ENCODE measurements at regions not wholly inside any gene's neighbourhood (a gene's known extent, or its start where the extent isn't known, plus 50 kb on each side); places are given as distances from the start of the nearest gene placed in this dataset.

GRCh38 chr7:93663561-93664299 lies 89.2 kb upstream of the CALCR start:
- no peak for TF ChIP-seq CTCF (IDR thresholded peaks at IDR 0.05 in 8 of 11, conservative IDR thresholded peaks at IDR 0.05 in 3 of 11)
- no peak for TF ChIP-seq POLR2A (IDR thresholded peaks at IDR 0.05)
- no peak for TF ChIP-seq POLR2AphosphoS5 (IDR thresholded peaks at IDR 0.05)

All from spleen (tissue), 7 donors.